ENCODE measurements at regions not wholly inside any gene's neighbourhood (a gene's known extent, or its start where the extent isn't known, plus 50 kb on each side); places are given as distances from the start of the nearest gene placed in this dataset.

GRCh38 chr3:117586161-117586560 is 876.6 kb downstream of the TUSC7 start:
- TF ChIP-seq CTCF (IDR thresholded peaks at IDR 0.05; ENCODE audit: low read length) (no peak), EZH2 (optimal IDR thresholded peaks at IDR 0.05; ENCODE audit: low read depth, low read length) (no peak), EZH2phosphoT487 (IDR thresholded peaks at IDR 0.05; ENCODE audit: low read length) (no peak)

Measured in MM.1S (cell line).